Liver (tissue), 8 donors: ENCODE measurements at regions not wholly inside any gene's neighbourhood (a gene's known extent, or its start where the extent isn't known, plus 50 kb on each side); places are given as distances from the start of the nearest gene placed in this dataset.

ENCODE experiments used
- DNase-seq: peaks from one replicate; pipeline ENCODE4 v3.0.0-alpha.2; 2017; ENCODE audit warnings: low spot score
- H3K27ac ChIP-seq, 2 donors: one replicate each; pipeline ENCODE4 v1.7.0; 2013; ENCODE audit warnings: inconsistent platforms in 2 of 2, low read length in 2 of 2, control low read depth in 1 of 2, low read depth in 1 of 2, mild to moderate bottlenecking in 1 of 2
- H3K27me3 ChIP-seq, 4 donors: one replicate each; pipeline versions ENCODE4 v1.6.1 to v1.7.0; 2013; ENCODE audit warnings: low read length in 3 of 4, inconsistent platforms in 1 of 4, mild to moderate bottlenecking in 1 of 4, moderate library complexity in 1 of 4; ENCODE audit not compliant: control insufficient read depth in 4 of 4, insufficient read depth in 4 of 4
- H3K36me3 ChIP-seq, 4 donors: one replicate each; pipeline versions ENCODE4 v1.6.1 to v1.7.0; 2013; ENCODE audit warnings: low read length in 3 of 4, mild to moderate bottlenecking in 3 of 4, low read depth in 1 of 4, moderate library complexity in 1 of 4; ENCODE audit not compliant: control insufficient read depth in 4 of 4, insufficient read depth in 3 of 4
- H3K4me1 ChIP-seq, 4 donors: one replicate each; pipeline versions ENCODE4 v1.6.1 to v1.7.0; 2013; ENCODE audit warnings: low read length in 3 of 4, mild to moderate bottlenecking in 3 of 4, moderate library complexity in 1 of 4; ENCODE audit not compliant: control insufficient read depth in 4 of 4, insufficient read depth in 4 of 4
- H3K4me3 ChIP-seq, 3 donors: one replicate each; pipeline versions ENCODE4 v1.6.1 to v1.7.0; 2013; ENCODE audit warnings: low read length in 3 of 3, control low read depth in 1 of 3, low read depth in 1 of 3, mild to moderate bottlenecking in 1 of 3
- H3K9ac ChIP-seq, 2 donors: one replicate each; pipeline ENCODE4 v1.7.0; 2013; ENCODE audit warnings: low read length in 2 of 2, mild to moderate bottlenecking in 2 of 2, moderate library complexity in 2 of 2, control low read depth in 1 of 2, low read depth in 1 of 2
- H3K9me3 ChIP-seq, 4 donors: one replicate each; pipeline versions ENCODE4 v1.6.1 to v1.7.0; 2013; ENCODE audit warnings: low read length in 3 of 4; ENCODE audit not compliant: control insufficient read depth in 4 of 4
- ATF3 ChIP-seq: IDR thresholded peaks from 2 replicates; pipeline ENCODE4 v1.6.1; 2016; ENCODE audit warnings: antibody characterized with exemption
- CTCF ChIP-seq: fragments of 150-350 bp; IDR thresholded peaks from 2 replicates; pipeline ENCODE4 v1.5.1; 2017; ENCODE audit warnings: improper control_type of control experiment, low read depth, low read length; ENCODE audit not compliant: missing input control
- EGR1 ChIP-seq, 2 donors: IDR thresholded peaks; 2 replicates each; pipeline ENCODE4 v1.6.1; 2016 to 2018; ENCODE audit warnings: antibody characterized with exemption in 2 of 2, low read depth in 2 of 2
- FOXA1 ChIP-seq: IDR thresholded peaks from 2 replicates; pipeline ENCODE4 v1.6.1; 2016; ENCODE audit warnings: antibody characterized with exemption
- FOXA2 ChIP-seq: IDR thresholded peaks from 2 replicates; pipeline ENCODE4 v1.6.1; 2016; ENCODE audit warnings: antibody characterized with exemption
- GABPA ChIP-seq, 2 donors: IDR thresholded peaks in 1 of 2; conservative IDR thresholded peaks in 1 of 2; 2 replicates each; pipeline ENCODE4 v1.6.1; 2016; ENCODE audit warnings: antibody characterized with exemption in 2 of 2, mild to moderate bottlenecking in 1 of 2, moderate library complexity in 1 of 2
- HNF4G ChIP-seq: IDR thresholded peaks from 2 replicates; pipeline ENCODE4 v1.6.1; 2016; ENCODE audit warnings: antibody characterized with exemption
- MAX ChIP-seq: IDR thresholded peaks from 2 replicates; pipeline ENCODE4 v1.6.1; 2016; ENCODE audit warnings: antibody characterized with exemption
- NR2F2 ChIP-seq: IDR thresholded peaks from 2 replicates; pipeline ENCODE4 v1.6.1; 2016; ENCODE audit warnings: antibody characterized with exemption
- RAD21 ChIP-seq, 2 donors: IDR thresholded peaks; 2 replicates each; pipeline ENCODE4 v1.6.1; 2016; ENCODE audit warnings: antibody characterized with exemption in 2 of 2, mild to moderate bottlenecking in 2 of 2
- REST ChIP-seq: IDR thresholded peaks from 2 replicates; pipeline ENCODE4 v1.6.1; 2016; ENCODE audit warnings: antibody characterized with exemption, mild to moderate bottlenecking
- RXRA ChIP-seq, 2 donors: IDR thresholded peaks; 2 replicates each; pipeline ENCODE4 v1.6.1; 2017 to 2018; ENCODE audit warnings: antibody characterized with exemption in 2 of 2, mild to moderate bottlenecking in 1 of 2
- SP1 ChIP-seq: IDR thresholded peaks from 2 replicates; pipeline ENCODE4 v1.6.1; 2018; ENCODE audit warnings: antibody characterized with exemption, mild to moderate bottlenecking
- YY1 ChIP-seq: IDR thresholded peaks from 2 replicates; pipeline ENCODE4 v1.6.1; 2016; ENCODE audit warnings: antibody characterized with exemption, mild to moderate bottlenecking
- WGBS: extraction: QIAGEN DNeasy Blood & Tissue Kit; methylation state at CpG from one replicate; pipeline ENCODE4 v1.1.7; 2013; 5-methylcytosine and 5-hydroxymethylcytosine counted together
- donor health status: healthy.
- donor health status: healthy.
- donor health status: healthy.
- donor health status: healthy.
- donor health status: healthy.

GRCh38 chr18:29501952-29502351 lies 1325.0 kb upstream of the CDH2 start:
- no peak overlapping the region for H3K9ac ChIP-seq
- H3K27me3 ChIP-seq: no peaks in the 10 kb centered on the region
- WGBS: 86% methylated on average over 3 of the region's 3 CpGs
- H3K9me3 ChIP-seq: no peaks in the 10 kb centered on the region
- H3K4me3 ChIP-seq: no peak overlapping the region
- H3K4me1 ChIP-seq: no peaks in the 10 kb centered on the region
- no peak for TF ChIP-seq SP1
- TF ChIP-seq FOXA1: no peak
- no peak for TF ChIP-seq EGR1 (IDR thresholded peaks at IDR 0.05; ENCODE audit: low read depth in 2 of 2)
- no peak for TF ChIP-seq YY1
- TF ChIP-seq RAD21 (IDR thresholded peaks at IDR 0.05): no peak
- no peak for TF ChIP-seq NR2F2
- no peak for TF ChIP-seq FOXA2
- TF ChIP-seq ATF3: no peak
- TF ChIP-seq REST: no peak
- no peak for TF ChIP-seq GABPA (IDR thresholded peaks at IDR 0.05 in 1 of 2, conservative IDR thresholded peaks at IDR 0.05 in 1 of 2)
- no peak for TF ChIP-seq CTCF
- TF ChIP-seq HNF4G: no peak
- no peak for DNase-seq
- H3K27ac ChIP-seq: no peak overlapping the region
- no peaks in the 10 kb centered on the region for H3K36me3 ChIP-seq

- H3K36me3 ChIP-seq: no peaks in the 10 kb centered on the region
- H3K9ac ChIP-seq: no peak overlapping the region
- no peak overlapping the region for H3K4me3 ChIP-seq
- TF ChIP-seq MAX: no peak
- TF ChIP-seq RAD21 (IDR thresholded peaks at IDR 0.05): no peak
- no peak for TF ChIP-seq ATF3
- TF ChIP-seq YY1: no peak
- no peak for TF ChIP-seq RXRA (IDR thresholded peaks at IDR 0.05)
- peaks cover 0 to 3% (median 0%) of the 10 kb centered on the region in 4 donors for H3K9me3 ChIP-seq
- 80% methylated on average over 2 of the region's 2 CpGs for WGBS
- no peaks in the 10 kb centered on the region for H3K4me1 ChIP-seq
- no peak overlapping the region for H3K27ac ChIP-seq
- no peaks in the 10 kb centered on the region for H3K27me3 ChIP-seq
- DNase-seq: no peak
These were observed 1319.3 kb upstream of the CDH2 start for GRCh38 chr18:29496152-29496680.
